ENCODE measurements at regions not wholly inside any gene's neighbourhood (a gene's known extent, or its start where the extent isn't known, plus 50 kb on each side); places are given as distances from the start of the nearest gene placed in this dataset.

DNA sequence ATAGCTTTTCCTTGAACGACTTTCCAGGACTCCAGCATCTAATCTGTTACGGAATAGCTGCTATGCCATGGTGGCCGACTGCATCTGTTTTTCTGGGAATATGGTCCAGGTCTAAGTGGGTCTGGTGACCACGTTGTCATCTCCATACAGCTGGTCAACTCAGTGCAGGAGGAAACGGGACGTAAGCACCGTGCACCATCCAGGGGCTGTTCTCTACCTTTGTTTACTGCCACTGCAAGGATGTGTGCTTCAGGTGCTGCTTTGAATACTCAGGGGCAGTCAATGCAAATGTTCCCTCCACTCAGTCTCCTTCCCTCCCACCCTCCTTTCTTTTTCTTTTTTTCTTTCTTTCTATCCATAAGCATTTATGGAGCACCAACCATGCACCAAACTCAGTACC lies 648.2 kb downstream of the VRK1 start:
- Histone ChIP-seq H3K14ac (replicated peaks; ENCODE audit: low read depth, low read length) (no peak overlapping the region), H3K36me3 (ENCODE audit: control insufficient read depth, insufficient read depth, low read length) (no peaks in the 10 kb centered on the region), H4K20me1 (ENCODE audit: insufficient read depth, low read length) (no peaks in the 10 kb centered on the region), H3K23ac (ENCODE audit: low read depth, low read length) (no peak overlapping the region), H3K9me3 (ENCODE audit: control insufficient read depth, insufficient read depth, low read length) (peaks cover 29% of the 10 kb centered on the region), H2AK9ac (replicated peaks; ENCODE audit: low read depth, low read length, poor library complexity) (no peak overlapping the region), H3K4me1 (ENCODE audit: control insufficient read depth, insufficient read depth, low read length) (no peaks in the 10 kb centered on the region), H3K27me3 (ENCODE audit: control insufficient read depth, insufficient read depth, low read length) (no peaks in the 10 kb centered on the region), H2AK5ac (ENCODE audit: low read depth, low read length) (no peak overlapping the region), H4K8ac (ENCODE audit: low read depth in 2 of 2, low read length in 2 of 2) (no peak overlapping the region), H2BK20ac (ENCODE audit: low read depth, low read length) (no peak overlapping the region), H3K4me2 (ENCODE audit: low read depth, low read length) (no peak overlapping the region), H2BK15ac (ENCODE audit: low read depth, low read length) (no peak overlapping the region), H3K79me1 (ENCODE audit: low read depth in 1 of 2, low read length in 2 of 2) (no peaks in the 10 kb centered on the region), H3K4me3 (ENCODE audit: insufficient read depth, low read depth, low read length) (no peak overlapping the region), H4K5ac (ENCODE audit: low read depth, low read length) (no peak overlapping the region), H3K56ac (ENCODE audit: extremely low read depth, insufficient read depth, low read length) (no peak overlapping the region), H2BK120ac (ENCODE audit: low read depth, low read length) (no peak overlapping the region), H3K4ac (ENCODE audit: low read depth, low read length) (no peak overlapping the region), H2BK5ac (ENCODE audit: low read depth, low read length, poor library complexity, severe bottlenecking) (no peak overlapping the region), H3K18ac (ENCODE audit: low read depth, low read length) (no peak overlapping the region), H4K91ac (ENCODE audit: insufficient read depth, low read depth, low read length) (no peak overlapping the region), H3K27ac (ENCODE audit: insufficient read depth, low read length) (no peak overlapping the region), H3K9ac (ENCODE audit: low read depth, low read length) (no peak overlapping the region), H2AFZ (replicated peaks; ENCODE audit: low read length, poor library complexity) (no peak overlapping the region), H3K9me1 (ENCODE audit: insufficient read depth, low read length) (no peaks in the 10 kb centered on the region)
- DNase-seq (no peak), ATAC-seq (ENCODE audit: low read depth) (no peak)
- intact Hi-C loops (cut with micrococcal nuclease), result no loop called here
- ChIA-PET CTCF (no interaction called here), POLR2A (ENCODE audit: unreplicated experiment) (no interaction called here)
- dilution Hi-C loops (cut with HindIII; ENCODE audit: low sequenced_read_pairs, unreplicated experiment), result no loop called here
- 43% methylated on average over 6 of the region's 7 CpGs; no CpG with 5 or more reads in 1 of the 2 experiments for WGBS, 2 experiments (ENCODE audit: extremely low coverage in 2 of 2, insufficient read length in 1 of 2)
- no peak for TF ChIP-seq RAD21 (IDR thresholded peaks at IDR 0.05; ENCODE audit: low read length)
- TF ChIP-seq CHD1 (IDR thresholded peaks at IDR 0.05; ENCODE audit: low read depth, low read length), result no peak
- TF ChIP-seq, protein P1, sequence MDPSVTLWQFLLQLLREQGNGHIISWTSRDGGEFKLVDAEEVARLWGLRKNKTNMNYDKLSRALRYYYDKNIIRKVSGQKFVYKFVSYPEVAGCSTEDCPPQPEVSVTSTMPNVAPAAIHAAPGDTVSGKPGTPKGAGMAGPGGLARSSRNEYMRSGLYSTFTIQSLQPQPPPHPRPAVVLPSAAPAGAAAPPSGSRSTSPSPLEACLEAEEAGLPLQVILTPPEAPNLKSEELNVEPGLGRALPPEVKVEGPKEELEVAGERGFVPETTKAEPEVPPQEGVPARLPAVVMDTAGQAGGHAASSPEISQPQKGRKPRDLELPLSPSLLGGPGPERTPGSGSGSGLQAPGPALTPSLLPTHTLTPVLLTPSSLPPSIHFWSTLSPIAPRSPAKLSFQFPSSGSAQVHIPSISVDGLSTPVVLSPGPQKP (IDR thresholded peaks at IDR 0.05; ENCODE audit: borderline replicate concordance, low read depth, low read length), result no peak
- TF ChIP-seq RFX5 (IDR thresholded peaks at IDR 0.05; ENCODE audit: low read depth, low read length), result no peak
- TF ChIP-seq RCOR1 (IDR thresholded peaks at IDR 0.05; ENCODE audit: insufficient replicate concordance, low read length), result no peak
- no peak for TF ChIP-seq MAZ (IDR thresholded peaks at IDR 0.05; ENCODE audit: borderline replicate concordance, low read depth, low read length)
- no peak for TF ChIP-seq NFE2L2 (IDR thresholded peaks at IDR 0.05; ENCODE audit: low read depth, low read length)
- no peak for TF ChIP-seq MXI1 (IDR thresholded peaks at IDR 0.05; ENCODE audit: borderline replicate concordance, low read depth, low read length)
- no peak for TF ChIP-seq SMC3 (IDR thresholded peaks at IDR 0.05; ENCODE audit: low read depth, low read length)
- no peak for TF ChIP-seq POLR2A (IDR thresholded peaks at IDR 0.05; ENCODE audit: low read depth, low read length)
- BruUV-seq (replicated peaks), result no TSS peak
- in situ Hi-C loops (cut with MboI; ENCODE audit: low sequenced_read_pairs), result no loop called here

Measured in IMR-90 (cell line).